Pancreas (tissue), 10 donors: ENCODE measurements at regions not wholly inside any gene's neighbourhood (a gene's known extent, or its start where the extent isn't known, plus 50 kb on each side); places are given as distances from the start of the nearest gene placed in this dataset.

Source experiments
- ATAC-seq, 4 donors: fragments of 200-7000 bp; cut with Tn5 transposase; one replicate each; pipeline versions ENCODE4 v1.8.0 to v1.9.1; 2020; ENCODE audit warnings: mild to moderate bottlenecking in 4 of 4, moderate library complexity in 4 of 4
- DNase-seq, 6 donors: peaks; one replicate each; pipeline ENCODE4 v3.0.0-alpha.2; 2020
- FAIRE-seq: peaks from 2 replicates; lab custom pipeline; 2012; peaks lifted over from hg19 to GRCh38; lab: Jason Lieb, UNC
- H3K27ac ChIP-seq, 4 donors: fragments of 200-600 bp; sonication (generic); 1 replicate in 3 of 4; 2 replicates in 1 of 4; pipeline versions ENCODE4 v1.5.0 to v1.8.0; 2020
- H3K27me3 ChIP-seq, 4 donors: fragments of 200-600 bp; one replicate each; pipeline ENCODE4 v1.8.0; 2021
- H3K36me3 ChIP-seq, 3 donors: fragments of 200-600 bp; sonication (generic) in 1 of 3; one replicate each; pipeline versions ENCODE4 v1.5.0 to v1.8.0; 2020 to 2021
- H3K4me1 ChIP-seq, 3 donors: fragments of 200-600 bp; one replicate each; pipeline ENCODE4 v1.8.0; 2021
- H3K4me3 ChIP-seq, 4 donors: fragments of 200-600 bp; sonication (generic) in 2 of 4; one replicate each; pipeline versions ENCODE4 v1.5.0 to v1.8.0; 2020 to 2021
- H3K9me3 ChIP-seq, 4 donors: fragments of 200-600 bp; one replicate each; pipeline ENCODE4 v1.8.0; 2021
- CTCF ChIP-seq, 4 donors: fragments of 200-600 bp; sonication (generic) in 3 of 4; IDR thresholded peaks; one replicate each; pipeline versions ENCODE4 v1.5.0 to v1.8.0; 2021; ENCODE audit warnings: antibody characterized with exemption in 4 of 4
- WGBS, 2 donors: extraction: QIAGEN DNeasy Blood & Tissue Kit; methylation state at CpG; one replicate each; pipeline ENCODE4 v1.1.7; 2013; 5-methylcytosine and 5-hydroxymethylcytosine counted together
- intact Hi-C, 3 donors: fragments of 100-400 bp; cut with DNase I; formaldehyde crosslinking; loops; one replicate each; pipeline versions ENCODE4 v1.11.1 to v1.14.2; 2022
- donor health status: healthy with polysubstance abuse.
- donor health status: DM: no; HTN: no; CAD: no; lungs with moderate emphysema.
- donor health status: DM: no; HTN: no; CAD: no.
- donor health status: control.
- donor health status: control.
- donor health status: Bipolar disorder and iron deficiency.
- donor health status: DM: yes; HTN: yes; CAD: no.
- donor health status: DM: no; HTN: no; CAD: no.
- donor health status: DM: no; HTN: no; CAD: no.
- donor health status: DM: yes; HTN: yes; CAD: no.

GRCh38 chr18:66138642-66139041, 387.8 kb downstream of the CDH7 start:
- Histone ChIP-seq H3K36me3 (no peaks in the 10 kb centered on the region), H3K4me1 (no peaks in the 10 kb centered on the region), H3K27me3 (no peaks in the 10 kb centered on the region), H3K27ac (no peak overlapping the region), H3K9me3 (no peaks in the 10 kb centered on the region), H3K4me3 (no peak overlapping the region)
- FAIRE-seq (no peak), DNase-seq (no peak), ATAC-seq (no peak)
- 80 to 83% methylated on average over 5 of the region's 5 CpGs for WGBS, 2 donors
- no peak for TF ChIP-seq CTCF (IDR thresholded peaks at IDR 0.05)
- intact Hi-C loops = no loop called here

GRCh38 chr18:66136039-66136438, 385.2 kb downstream of the CDH7 start:
- FAIRE-seq = no peak
- H3K4me3 ChIP-seq = no peak overlapping the region
- H3K9me3 ChIP-seq = no peaks in the 10 kb centered on the region
- no peaks in the 10 kb centered on the region for H3K36me3 ChIP-seq
- no peaks in the 10 kb centered on the region for H3K27me3 ChIP-seq
- TF ChIP-seq CTCF (IDR thresholded peaks at IDR 0.05) = no peak
- H3K4me1 ChIP-seq = no peaks in the 10 kb centered on the region
- WGBS, 2 donors = 76 to 77% methylated on average over 1 of the region's 1 CpG
- intact Hi-C loops = no loop called here
- no peak overlapping the region for H3K27ac ChIP-seq
- no peak for DNase-seq
- ATAC-seq = no peak

- no peaks in the 10 kb centered on the region for H3K36me3 ChIP-seq
- H3K27ac ChIP-seq = no peak overlapping the region
- WGBS, 2 donors = 49 to 52% methylated on average over 4 of the region's 4 CpGs
- H3K4me3 ChIP-seq = no peak overlapping the region
- FAIRE-seq = no peak
- no peaks in the 10 kb centered on the region for H3K4me1 ChIP-seq
- no peak for TF ChIP-seq CTCF (IDR thresholded peaks at IDR 0.05)
- intact Hi-C loops = no loop called here
- no peaks in the 10 kb centered on the region for H3K9me3 ChIP-seq
- ATAC-seq = no peak
- H3K27me3 ChIP-seq = no peaks in the 10 kb centered on the region
- no peak for DNase-seq
Observed at GRCh38 chr18:66129248-66129647, 378.4 kb downstream of the CDH7 start.

- Histone ChIP-seq H3K27me3 (no peaks in the 10 kb centered on the region), H3K27ac (no peak overlapping the region), H3K36me3 (no peaks in the 10 kb centered on the region), H3K4me1 (no peaks in the 10 kb centered on the region), H3K9me3 (no peaks in the 10 kb centered on the region), H3K4me3 (no peak overlapping the region)
- ATAC-seq (no peak), FAIRE-seq (no peak), DNase-seq (no peak)
- intact Hi-C loops = no loop called here
- 42 to 69% methylated on average over 2 of the region's 2 CpGs for WGBS, 2 donors
- no peak for TF ChIP-seq CTCF (IDR thresholded peaks at IDR 0.05)
Observed at GRCh38 chr18:66126266-66126665, 375.5 kb downstream of the CDH7 start.

GRCh38 chr18:66124394-66124793, 373.6 kb downstream of the CDH7 start:
- FAIRE-seq = no peak
- Histone ChIP-seq H3K4me3 (no peak overlapping the region), H3K4me1 (no peaks in the 10 kb centered on the region), H3K27me3 (no peaks in the 10 kb centered on the region), H3K9me3 (no peaks in the 10 kb centered on the region), H3K27ac (no peak overlapping the region), H3K36me3 (no peaks in the 10 kb centered on the region)
- no peak for DNase-seq
- TF ChIP-seq CTCF (IDR thresholded peaks at IDR 0.05) = no peak
- WGBS, 2 donors = 66 to 86% methylated on average over 2 of the region's 2 CpGs
- no peak for ATAC-seq
- intact Hi-C loops = no loop called here
